Keratinocyte (primary cell): ENCODE measurements at regions not wholly inside any gene's neighbourhood (a gene's known extent, or its start where the extent isn't known, plus 50 kb on each side); places are given as distances from the start of the nearest gene placed in this dataset.

Experiments used
- DNase-seq: peaks from one replicate; pipeline ENCODE4 v3.0.0-alpha.2; 2011; ENCODE audit warnings: low read depth, missing footprints, low spot score
- FAIRE-seq: peaks from 2 replicates; lab custom pipeline; 2011; peaks lifted over from hg19 to GRCh38; lab: Jason Lieb, UNC
- H2AFZ ChIP-seq: 2 replicates; pipeline ENCODE4 v1.6.0; 2012; ENCODE audit warnings: low read length, control low read depth, inconsistent platforms; ENCODE audit not compliant: control insufficient read depth
- H3K27ac ChIP-seq: 2 replicates; pipeline ENCODE4 v1.5.1; 2011; ENCODE audit warnings: low read length; ENCODE audit not compliant: control insufficient read depth, insufficient read depth
- H3K27me3 ChIP-seq: 3 replicates; pipeline ENCODE4 v1.6.0; 2011; ENCODE audit warnings: low read length; ENCODE audit not compliant: control insufficient read depth, insufficient read depth; ENCODE audit errors: extremely low read depth
- H3K36me3 ChIP-seq, 2 experiments: 2 replicates in 1 of 2; 3 replicates in 1 of 2; pipeline ENCODE4 v1.5.1; 2011; ENCODE audit warnings: low read length in 2 of 2, mild to moderate bottlenecking in 1 of 2; ENCODE audit not compliant: control insufficient read depth in 2 of 2, insufficient read depth in 2 of 2; ENCODE audit errors: extremely low read depth in 1 of 2
- H3K4me1 ChIP-seq: 3 replicates; pipeline ENCODE4 v1.5.1; 2011; ENCODE audit warnings: low read length; ENCODE audit not compliant: control insufficient read depth, insufficient read depth; ENCODE audit errors: extremely low read depth
- H3K4me2 ChIP-seq: 3 replicates; pipeline ENCODE4 v1.6.0; 2011; ENCODE audit warnings: low read depth, low read length; ENCODE audit not compliant: control insufficient read depth, insufficient read depth; ENCODE audit errors: extremely low read depth
- H3K4me3 ChIP-seq, 3 experiments: fragments of 200-600 bp in 1 of 3; sonication (generic) in 1 of 3; 2 replicates in 2 of 3; 3 replicates in 1 of 3; pipeline ENCODE4 v1.5.1; 2011 to 2016; ENCODE audit warnings: low read length in 3 of 3, mild to moderate bottlenecking in 3 of 3, control low read depth in 2 of 3, inconsistent platforms in 1 of 3, low read depth in 1 of 3, mixed read lengths in 1 of 3, mixed run types in 1 of 3, moderate library complexity in 1 of 3; ENCODE audit not compliant: control insufficient read depth in 2 of 3, insufficient read depth in 2 of 3; ENCODE audit errors: extremely low read depth in 1 of 3
- H3K79me2 ChIP-seq: 2 replicates; pipeline ENCODE4 v1.6.0; 2012; ENCODE audit warnings: low read length; ENCODE audit not compliant: control insufficient read depth, insufficient read depth
- H3K9ac ChIP-seq: 3 replicates; pipeline ENCODE4 v1.6.0; 2011; ENCODE audit warnings: low read length; ENCODE audit not compliant: control insufficient read depth, insufficient read depth; ENCODE audit errors: extremely low read depth
- H3K9me1 ChIP-seq: 3 replicates; pipeline ENCODE4 v1.6.0; 2011; ENCODE audit warnings: low read length; ENCODE audit not compliant: control insufficient read depth, insufficient read depth; ENCODE audit errors: extremely low read depth
- H3K9me3 ChIP-seq: 2 replicates; pipeline ENCODE4 v1.5.1; 2012; ENCODE audit warnings: low read depth, low read length; ENCODE audit not compliant: control insufficient read depth
- H4K20me1 ChIP-seq: 3 replicates; pipeline ENCODE4 v1.6.0; 2011; ENCODE audit warnings: low read length; ENCODE audit not compliant: control insufficient read depth, insufficient read depth; ENCODE audit errors: extremely low read depth
- CTCF ChIP-seq, 3 experiments: IDR thresholded peaks in 1 of 3; conservative IDR thresholded peaks in 1 of 3; optimal IDR thresholded peaks in 1 of 3; 2 replicates in 2 of 3; 3 replicates in 1 of 3; pipeline versions ENCODE3 to v1.5.1; 2011; ENCODE audit warnings: low read length in 3 of 3, mild to moderate bottlenecking in 3 of 3, moderate library complexity in 2 of 3, control low read depth in 1 of 3, inconsistent platforms in 1 of 3; ENCODE audit not compliant: insufficient read depth in 2 of 3; ENCODE audit errors: extremely low read depth in 1 of 3
- EZH2 ChIP-seq: IDR thresholded peaks from one replicate; pipeline ENCODE4 v1.6.1; 2012; ENCODE audit warnings: inconsistent platforms, mild to moderate bottlenecking, low read length, moderate library complexity
- dilution Hi-C: fragments of 300-500 bp; cut with MboI; formaldehyde crosslinking; loops from one replicate; pipeline ENCODE4 v1.7.0; 2020; ENCODE audit warnings: low sequenced_read_pairs; ENCODE audit not compliant: extremely low pct_ligation_motif_present

GRCh38 chr6:122092366-122092765 lies 307.1 kb upstream of the HSF2 start:
- no peaks in the 10 kb centered on the region for H3K9me1 ChIP-seq
- no peak overlapping the region for H3K4me2 ChIP-seq
- no peaks in the 10 kb centered on the region for H3K79me2 ChIP-seq
- FAIRE-seq (no peak), DNase-seq (no peak)
- H4K20me1 ChIP-seq: no peaks in the 10 kb centered on the region
- TF ChIP-seq EZH2 (no peak), CTCF (optimal IDR thresholded peaks at IDR 0.05 in 1 of 3, IDR thresholded peaks at IDR 0.05 in 1 of 3, conservative IDR thresholded peaks at IDR 0.05 in 1 of 3; ENCODE audit: extremely low read depth in 1 of 3, insufficient read depth in 2 of 3, low read length in 3 of 3) (no peak)
- H2AFZ ChIP-seq: no peak overlapping the region
- no peaks in the 10 kb centered on the region for H3K27me3 ChIP-seq
- no peaks in the 10 kb centered on the region for H3K4me1 ChIP-seq
- H3K27ac ChIP-seq: no peak overlapping the region
- dilution Hi-C loops: no loop called here
- no peaks in the 10 kb centered on the region for H3K9me3 ChIP-seq
- no peak overlapping the region for H3K4me3 ChIP-seq
- H3K9ac ChIP-seq: no peak overlapping the region
- H3K36me3 ChIP-seq: no peaks in the 10 kb centered on the region

- FAIRE-seq: no peak
- TF ChIP-seq EZH2: no peak
Measured at GRCh38 chr6:122098201-122098678, 301.2 kb upstream of the HSF2 start.

GRCh38 chr6:122102026-122102425 lies 297.4 kb upstream of the HSF2 start:
- H3K4me1 ChIP-seq: no peaks in the 10 kb centered on the region
- no peaks in the 10 kb centered on the region for H3K79me2 ChIP-seq
- no peaks in the 10 kb centered on the region for H3K27me3 ChIP-seq
- no peak for FAIRE-seq
- H3K4me2 ChIP-seq: no peak overlapping the region
- H3K9me3 ChIP-seq: no peaks in the 10 kb centered on the region
- H3K27ac ChIP-seq: no peak overlapping the region
- H2AFZ ChIP-seq: no peak overlapping the region
- dilution Hi-C loops: no loop called here
- DNase-seq: no peak
- no peak overlapping the region for H3K9ac ChIP-seq
- H3K9me1 ChIP-seq: no peaks in the 10 kb centered on the region
- no peaks in the 10 kb centered on the region for H4K20me1 ChIP-seq
- no peaks in the 10 kb centered on the region for H3K36me3 ChIP-seq
- H3K4me3 ChIP-seq: no peak overlapping the region
- no peak for TF ChIP-seq CTCF (optimal IDR thresholded peaks at IDR 0.05 in 1 of 3, IDR thresholded peaks at IDR 0.05 in 1 of 3, conservative IDR thresholded peaks at IDR 0.05 in 1 of 3; ENCODE audit: extremely low read depth in 1 of 3, insufficient read depth in 2 of 3, low read length in 3 of 3)

More at GRCh38 chr6:122098201-122098678, 301.2 kb upstream of the HSF2 start:
- no peaks in the 10 kb centered on the region for H3K36me3 ChIP-seq
- no peaks in the 10 kb centered on the region for H3K27me3 ChIP-seq
- dilution Hi-C loops: no loop called here
- no peaks in the 10 kb centered on the region for H3K9me3 ChIP-seq
- no peak overlapping the region for H2AFZ ChIP-seq
- no peaks in the 10 kb centered on the region for H3K79me2 ChIP-seq
- no peaks in the 10 kb centered on the region for H3K4me1 ChIP-seq
- no peak overlapping the region for H3K4me2 ChIP-seq
- H3K27ac ChIP-seq: no peak overlapping the region
- H3K9ac ChIP-seq: no peak overlapping the region
- no peaks in the 10 kb centered on the region for H3K9me1 ChIP-seq
- no peak for DNase-seq
- H4K20me1 ChIP-seq: no peaks in the 10 kb centered on the region
- no peak overlapping the region for H3K4me3 ChIP-seq
